Islet precursor cell (in vitro differentiated cells): ENCODE measurements at regions not wholly inside any gene's neighbourhood (a gene's known extent, or its start where the extent isn't known, plus 50 kb on each side); places are given as distances from the start of the nearest gene placed in this dataset.

Experiments
- DNase-seq: peaks from one replicate; pipeline ENCODE4 v3.0.0-alpha.2; 2018

DNA sequence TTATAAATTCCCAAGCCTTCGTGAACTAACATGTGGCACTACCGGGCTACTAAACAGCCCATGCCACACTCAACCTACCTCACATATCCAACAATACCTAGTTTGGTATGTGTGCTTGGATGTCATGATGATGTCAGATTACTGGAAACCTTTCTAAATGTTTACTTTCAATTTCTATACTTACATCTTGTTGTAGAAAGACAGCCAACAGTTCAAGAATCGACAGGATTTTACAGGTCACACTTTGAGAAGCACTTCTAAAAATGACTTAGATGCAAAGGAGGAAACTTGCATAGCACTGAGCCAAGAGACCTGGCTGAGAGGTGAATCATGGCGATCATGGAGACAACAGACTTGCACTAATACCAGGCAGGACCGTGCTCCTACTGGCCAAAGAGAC lies 209.9 kb downstream of the COL4A1 start:
- no peak for DNase-seq

DNA sequence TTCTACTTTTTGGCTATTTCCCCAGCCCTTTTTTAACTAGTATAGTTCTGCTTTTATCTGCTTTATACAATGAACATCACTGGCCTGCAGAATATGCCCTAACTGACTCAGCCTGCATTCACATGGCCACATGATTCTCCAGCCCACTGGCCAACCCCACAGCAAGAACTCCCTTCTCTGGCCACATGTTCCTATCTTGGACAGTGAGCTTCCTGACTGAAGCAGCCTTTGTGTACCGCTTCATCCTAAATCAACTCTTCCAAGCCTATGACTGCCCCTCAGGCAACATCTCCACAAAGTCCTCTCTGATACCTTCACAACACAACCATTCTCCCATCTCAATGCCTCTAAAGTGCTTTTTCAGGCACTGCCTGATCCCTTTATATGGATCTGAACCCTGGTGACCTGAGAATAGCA lies 214.1 kb downstream of the COL4A1 start:
- no peak for DNase-seq

DNA sequence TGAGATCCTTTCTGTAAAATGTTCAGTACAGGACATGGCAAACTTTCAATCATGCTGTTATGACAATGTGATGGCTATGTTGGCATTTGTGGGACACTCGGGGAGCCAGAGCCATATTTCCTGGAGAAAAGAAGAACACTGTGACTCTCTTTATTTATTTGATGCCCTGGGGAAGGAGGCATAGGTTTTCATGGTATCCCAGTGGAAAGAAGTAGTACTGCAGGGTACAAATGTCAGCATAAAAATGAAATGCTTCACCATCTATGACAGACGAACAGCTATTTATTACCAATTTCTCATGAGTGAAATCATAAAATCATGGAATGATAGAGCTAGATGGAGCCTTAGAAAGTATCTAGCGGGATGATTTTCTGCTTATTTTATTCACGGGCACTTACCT lies 217.1 kb downstream of the COL4A1 start:
- DNase-seq: no peak

GRCh38 chr13:110089100-110089499 lies 217.9 kb downstream of the COL4A1 start:
- no peak for DNase-seq

- no peak for DNase-seq
Observed at GRCh38 chr13:110073982-110074381, 233.0 kb downstream of the COL4A1 start.

GRCh38 chr13:110070511-110071120 lies 236.3 kb downstream of the COL4A1 start:
- DNase-seq: no peak

DNA sequence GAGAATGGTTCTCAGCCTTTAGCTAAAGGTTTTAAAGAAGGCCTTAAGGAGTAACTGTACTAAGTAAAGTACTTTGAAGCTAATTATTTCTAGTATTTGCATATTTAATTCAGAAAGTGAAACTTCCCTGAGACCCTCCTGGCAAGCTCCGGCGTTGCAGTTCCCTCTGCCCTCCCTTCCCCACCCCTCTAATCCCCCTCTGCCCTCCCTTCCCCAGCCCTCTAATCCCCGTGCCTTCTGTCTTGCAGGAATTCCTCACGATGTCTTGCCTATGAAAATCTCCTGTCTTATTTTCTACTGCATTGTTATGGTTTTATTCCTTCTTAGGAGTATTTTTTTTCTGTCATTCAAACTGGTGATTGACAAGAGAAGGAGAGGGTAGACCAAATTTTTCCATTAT lies 236.9 kb downstream of the COL4A1 start:
- DNase-seq: no peak

GRCh38 chr13:110068176-110068473 lies 238.8 kb downstream of the COL4A1 start:
- no peak for DNase-seq

GRCh38 chr13:110067355-110068175 lies 239.4 kb downstream of the COL4A1 start:
- DNase-seq: no peak

DNA sequence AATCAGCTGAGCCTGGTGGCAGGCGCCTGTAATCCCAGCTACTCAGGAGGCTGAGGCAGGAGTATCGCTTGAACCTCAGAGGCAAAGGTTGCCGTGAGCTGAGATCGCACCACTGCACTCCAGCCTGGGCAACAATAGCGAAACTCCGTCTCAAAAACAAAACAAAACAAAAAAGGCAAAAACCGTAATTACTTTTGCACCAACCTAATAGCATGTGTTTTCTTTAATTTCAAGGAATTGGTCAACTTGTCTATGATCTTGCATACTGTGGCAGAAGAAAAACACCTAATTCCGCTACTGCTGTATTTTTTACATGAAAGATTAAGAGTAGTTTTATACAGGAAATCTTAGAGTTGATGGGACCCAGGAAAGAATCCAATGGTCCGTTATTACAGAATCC lies 241.2 kb downstream of the COL4A1 start:
- no peak for DNase-seq

DNA sequence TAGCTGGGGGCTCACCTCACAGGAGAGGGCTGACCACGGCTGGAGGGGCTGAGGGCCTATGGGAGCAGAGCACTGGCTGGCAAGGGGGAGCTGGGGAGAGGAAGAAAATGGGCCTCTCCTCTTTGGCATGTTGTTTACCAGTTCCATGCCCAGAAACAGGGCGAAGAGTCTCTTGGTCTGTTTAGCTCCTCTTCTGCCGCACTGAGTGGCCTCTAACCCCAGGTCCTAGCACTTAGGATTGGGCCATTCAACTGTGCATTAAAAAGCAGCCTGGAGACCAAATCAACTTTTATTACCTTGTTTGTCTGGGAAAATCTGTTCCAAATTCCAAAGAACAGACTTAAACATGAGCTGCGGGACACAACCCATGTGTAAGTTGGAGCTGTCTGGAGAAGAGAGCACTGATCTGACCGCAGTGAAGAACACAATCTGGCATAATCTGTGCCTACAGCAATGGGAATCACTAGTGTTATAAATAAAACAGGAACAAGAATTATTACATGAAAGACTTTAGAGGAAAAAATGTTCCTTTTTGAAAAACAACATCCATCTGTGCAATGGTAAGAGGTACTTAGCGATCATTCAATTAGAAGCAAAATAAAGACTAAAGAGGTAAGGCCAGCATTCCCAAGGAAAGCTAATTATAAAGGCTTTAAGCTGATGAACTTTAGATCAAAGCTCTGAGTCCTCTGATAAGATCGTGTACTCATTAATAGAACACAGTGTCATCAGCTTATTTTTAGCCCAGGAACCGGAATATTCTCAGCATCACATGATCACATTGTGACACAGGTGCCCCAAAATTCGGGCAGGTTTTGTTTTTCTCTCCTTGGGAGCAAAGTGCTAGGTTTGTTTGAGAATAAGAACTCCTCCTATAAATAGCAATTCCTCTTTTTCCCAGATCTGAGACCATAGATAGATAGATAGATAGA lies 243.2 kb downstream of the COL4A1 start:
- DNase-seq: no peak

DNA sequence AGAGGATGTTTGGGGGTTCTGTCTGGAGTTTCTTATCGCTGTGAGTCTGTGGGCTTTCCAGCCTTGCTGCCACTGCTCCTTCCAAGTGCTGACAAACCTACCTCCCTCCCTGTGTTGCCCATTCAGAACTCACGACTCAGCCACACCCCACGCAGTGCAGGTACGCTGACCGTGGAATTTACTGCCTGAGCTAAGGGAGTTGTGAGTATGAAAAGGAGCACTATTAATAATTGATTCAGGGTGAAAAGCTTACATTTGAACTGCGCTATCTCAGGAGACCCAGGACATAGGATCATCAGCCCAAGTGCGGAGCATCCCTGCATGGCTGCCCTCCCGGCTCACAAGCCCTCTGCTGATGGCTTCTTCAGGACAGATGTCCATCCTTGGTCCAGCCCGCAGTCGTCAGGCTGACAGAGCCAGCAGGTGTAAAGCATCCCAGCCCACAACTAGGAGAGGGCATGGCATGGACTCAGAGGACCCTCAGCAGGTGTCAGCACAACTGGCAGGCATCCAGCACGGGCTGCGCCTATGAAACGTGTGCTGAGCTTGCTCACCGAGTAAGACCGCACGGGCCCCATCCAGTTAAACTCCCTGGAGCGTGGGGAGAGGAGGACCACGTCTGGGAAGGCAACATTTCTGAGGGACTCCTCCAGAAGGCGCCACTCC lies 244.0 kb downstream of the COL4A1 start:
- DNase-seq: no peak

- no peak for DNase-seq
Observed at GRCh38 chr13:110062077-110062776, 244.7 kb downstream of the COL4A1 start.

DNA sequence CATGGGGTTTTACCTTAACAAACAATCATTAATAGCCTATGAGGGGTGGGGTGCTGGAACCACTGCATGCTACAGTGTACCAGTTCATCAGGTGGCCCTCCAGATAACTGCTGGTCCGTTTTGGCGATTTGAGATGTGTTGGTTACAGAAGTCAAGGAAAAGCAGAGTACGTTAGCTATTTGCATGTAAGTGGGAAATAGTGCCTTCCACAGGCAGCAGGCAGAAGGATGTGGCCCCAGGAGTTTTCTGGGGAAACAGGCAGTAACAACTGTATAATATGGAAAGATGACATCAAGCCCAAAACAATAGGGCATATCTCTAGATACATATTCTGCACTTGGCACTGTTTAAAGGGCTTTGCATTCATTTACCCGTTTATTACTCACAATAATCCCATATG lies 245.7 kb downstream of the COL4A1 start:
- DNase-seq: no peak

DNA sequence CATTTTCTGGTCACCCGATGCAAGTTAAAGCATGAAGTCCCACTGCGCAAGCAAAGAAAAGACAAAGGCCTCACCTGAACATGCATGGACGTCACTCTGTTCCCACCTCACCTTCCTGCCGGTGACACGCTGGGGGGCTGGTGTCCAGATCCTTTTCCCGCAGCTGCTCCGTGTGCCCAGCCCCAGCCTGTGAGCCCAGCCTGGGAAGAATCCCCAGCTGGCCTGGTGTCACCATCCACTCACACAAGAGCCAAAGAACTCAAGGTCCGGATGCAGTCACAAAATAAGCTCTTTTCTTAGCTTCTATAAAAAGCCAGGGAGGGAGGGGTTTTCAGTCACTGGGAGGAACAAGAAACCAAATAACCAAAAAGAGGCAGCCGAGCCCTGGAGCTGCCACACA lies 249.9 kb downstream of the COL4A1 start:
- no peak for DNase-seq

- DNase-seq: no peak
Observed at GRCh38 chr13:110056640-110057039, 250.3 kb downstream of the COL4A1 start.

DNA sequence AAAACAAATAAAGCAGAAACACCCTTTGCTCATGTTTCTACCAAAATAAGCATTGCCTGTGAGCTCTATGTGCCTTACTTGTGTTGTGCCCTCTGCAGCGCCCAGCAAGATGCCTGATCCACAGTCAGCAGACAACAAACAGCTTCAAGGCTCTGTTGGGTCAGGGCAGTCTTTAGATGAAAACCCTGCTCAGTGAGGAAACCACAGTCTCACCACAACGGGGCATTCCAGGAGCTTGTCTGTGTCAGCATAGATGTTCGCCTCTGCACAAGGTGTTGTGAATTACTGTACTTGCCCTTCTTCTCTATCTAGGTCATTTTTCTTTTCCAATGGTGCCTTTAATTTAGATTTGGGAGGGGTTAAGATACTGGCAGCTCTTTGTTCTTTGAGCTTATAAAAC lies 251.9 kb downstream of the COL4A1 start:
- no peak for DNase-seq

GRCh38 chr13:110054041-110054440 lies 252.9 kb downstream of the COL4A1 start:
- DNase-seq: no peak

- DNase-seq: no peak
Observed at GRCh38 chr13:110047496-110047895, 259.5 kb downstream of the COL4A1 start.

DNA sequence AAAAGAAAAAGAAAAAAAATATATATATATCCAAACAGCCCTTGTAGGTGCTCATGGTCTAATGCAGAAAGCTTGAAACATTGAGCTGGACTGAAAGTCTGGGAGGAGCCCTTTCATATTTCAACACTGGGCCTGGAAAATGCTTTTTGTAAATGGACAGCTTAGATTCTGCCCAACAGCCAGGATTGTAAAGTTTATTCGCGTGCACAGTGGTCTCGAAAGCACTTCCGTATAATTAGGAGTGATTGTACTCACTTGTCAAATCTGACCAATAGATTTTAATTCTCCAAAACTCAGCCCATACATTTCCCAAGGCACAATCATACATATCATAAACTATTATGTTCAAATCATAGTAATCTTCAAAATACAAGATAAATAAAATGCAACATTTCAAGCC lies 260.1 kb downstream of the COL4A1 start:
- no peak for DNase-seq

DNA sequence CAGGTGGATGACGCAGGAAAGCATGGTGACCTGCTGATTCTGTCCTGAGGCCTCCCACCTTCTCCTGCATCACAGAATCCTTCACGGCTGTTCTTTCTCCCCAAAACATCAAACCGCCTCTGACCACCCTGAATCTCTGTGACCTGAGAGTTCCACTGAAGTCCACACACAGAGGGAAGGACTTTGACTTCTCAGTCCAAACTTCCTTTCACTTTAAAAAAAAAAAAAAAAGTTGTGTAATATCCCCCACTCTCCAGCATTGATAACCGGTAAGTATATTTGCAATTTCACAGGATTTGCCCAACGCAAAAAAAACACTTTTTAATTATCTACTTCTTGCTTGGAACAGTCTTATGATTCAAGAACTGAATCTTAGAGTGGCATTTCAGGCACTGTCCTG lies 259.5 kb upstream of the IRS2 start:
- no peak for DNase-seq

GRCh38 chr13:110045202-110045601 lies 258.8 kb upstream of the IRS2 start:
- DNase-seq: no peak
